ENCODE measurements at regions not wholly inside any gene's neighbourhood (a gene's known extent, or its start where the extent isn't known, plus 50 kb on each side); places are given as distances from the start of the nearest gene placed in this dataset.

DNA sequence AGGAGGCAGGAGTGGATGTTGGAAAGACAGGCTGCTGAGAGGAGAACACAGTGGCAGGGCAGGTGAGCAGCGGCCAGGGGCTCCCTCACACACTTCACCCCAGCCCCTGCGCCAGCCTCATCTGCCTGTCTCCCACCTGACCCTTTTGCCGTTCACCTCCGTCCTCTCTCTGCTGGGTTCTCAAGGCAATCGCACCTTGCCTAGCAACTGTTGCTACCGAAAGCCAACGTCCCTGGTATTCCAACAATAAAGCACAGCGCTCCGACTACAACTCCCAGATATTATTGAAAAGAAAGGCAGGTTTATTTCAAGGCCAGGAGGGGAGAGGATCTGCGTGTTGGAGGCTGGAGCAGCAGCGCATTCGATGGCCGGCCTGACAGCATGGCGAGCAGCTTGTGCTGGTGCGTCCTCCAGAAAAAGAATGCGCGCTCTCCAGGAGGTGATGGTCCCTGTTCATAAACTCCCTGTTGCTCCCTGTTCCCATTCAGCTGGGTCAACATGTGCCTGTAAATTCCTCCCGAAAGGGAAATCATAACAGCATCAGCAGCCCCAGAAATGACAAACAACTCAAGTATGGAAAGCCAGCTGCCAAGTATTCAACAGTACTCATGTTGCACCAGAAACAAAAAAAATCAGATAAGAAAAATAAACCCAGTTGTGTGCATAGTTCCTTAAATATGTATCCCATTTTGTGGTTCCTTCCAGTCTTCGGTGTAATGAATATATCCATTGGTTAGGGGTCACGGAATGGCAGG is 153.0 kb upstream of the DIO3 start:
- ATAC-seq = no peak
- H3K79me2 ChIP-seq (ENCODE audit: insufficient read depth, low read length) = no peaks in the 10 kb centered on the region
- no peak overlapping the region for H3K4me3 ChIP-seq (replicated peaks in 1 of 3; ENCODE audit: insufficient read depth in 1 of 3, low read depth in 2 of 3, low read length in 3 of 3)
- in situ Hi-C loops (cut with HindIII; ENCODE audit: extremely low pct_ligation_motif_present, low pct_unique_long_range_greater_than_20kb) = no loop called here
- no peak overlapping the region for H3K9ac ChIP-seq (ENCODE audit: insufficient read depth, low read depth, low read length)
- peaks cover 27% of the 10 kb centered on the region for H3K4me1 ChIP-seq (ENCODE audit: insufficient read depth, low read length)
- intact Hi-C loops (cut with micrococcal nuclease; ENCODE audit: unreplicated experiment) = no loop called here
- WGBS (ENCODE audit: low lambda C conversion rate) = 77% methylated on average over 19 of the region's 20 CpGs
- no TSS peak for BruUV-seq (replicated peaks)
- peaks cover 1 to 47% of the 10 kb centered on the region in 2 experiments; a peak in 4 of 5 replicates for H3K27me3 ChIP-seq (ENCODE audit: control insufficient read depth in 1 of 2, insufficient read depth in 2 of 2, low read length in 2 of 2)
- no peak for FAIRE-seq
- H3K4me2 ChIP-seq (ENCODE audit: low read depth, low read length) = no peak overlapping the region
- DNase-seq (ENCODE audit: low spot score) = no peak
- no peak overlapping the region for H3K27ac ChIP-seq (ENCODE audit: extremely low read length, insufficient read depth, low read length)
- POLR2A ChIA-PET = no interaction called here
- no peaks in the 10 kb centered on the region for H4K20me1 ChIP-seq (ENCODE audit: insufficient read depth, low read length)
- CTCF ChIA-PET (ENCODE audit: low intra/inter-chr PET ratio, low total read pairs) = no interaction called here
- no peaks in the 10 kb centered on the region for H3K9me3 ChIP-seq (ENCODE audit: low read length)
- H2AFZ ChIP-seq (ENCODE audit: low read length) = no peak overlapping the region
- no peaks in the 10 kb centered on the region for H3K36me3 ChIP-seq (replicated peaks in 1 of 2; ENCODE audit: control insufficient read depth in 1 of 2, insufficient read depth in 2 of 2, low read length in 2 of 2)
- TF ChIP-seq ZNF607 (CRISPR knock-in tag; IDR thresholded peaks at IDR 0.05; ENCODE audit: borderline replicate concordance) = no peak
- TF ChIP-seq, protein P1, sequence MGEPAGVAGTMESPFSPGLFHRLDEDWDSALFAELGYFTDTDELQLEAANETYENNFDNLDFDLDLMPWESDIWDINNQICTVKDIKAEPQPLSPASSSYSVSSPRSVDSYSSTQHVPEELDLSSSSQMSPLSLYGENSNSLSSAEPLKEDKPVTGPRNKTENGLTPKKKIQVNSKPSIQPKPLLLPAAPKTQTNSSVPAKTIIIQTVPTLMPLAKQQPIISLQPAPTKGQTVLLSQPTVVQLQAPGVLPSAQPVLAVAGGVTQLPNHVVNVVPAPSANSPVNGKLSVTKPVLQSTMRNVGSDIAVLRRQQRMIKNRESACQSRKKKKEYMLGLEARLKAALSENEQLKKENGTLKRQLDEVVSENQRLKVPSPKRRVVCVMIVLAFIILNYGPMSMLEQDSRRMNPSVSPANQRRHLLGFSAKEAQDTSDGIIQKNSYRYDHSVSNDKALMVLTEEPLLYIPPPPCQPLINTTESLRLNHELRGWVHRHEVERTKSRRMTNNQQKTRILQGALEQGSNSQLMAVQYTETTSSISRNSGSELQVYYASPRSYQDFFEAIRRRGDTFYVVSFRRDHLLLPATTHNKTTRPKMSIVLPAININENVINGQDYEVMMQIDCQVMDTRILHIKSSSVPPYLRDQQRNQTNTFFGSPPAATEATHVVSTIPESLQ (CRISPR knock-in tag; conservative IDR thresholded peaks at IDR 0.05) = no peak
- no peak for TF ChIP-seq KDM5A (IDR thresholded peaks at IDR 0.05; ENCODE audit: borderline replicate concordance, low read length)
- TF ChIP-seq, protein P2, sequence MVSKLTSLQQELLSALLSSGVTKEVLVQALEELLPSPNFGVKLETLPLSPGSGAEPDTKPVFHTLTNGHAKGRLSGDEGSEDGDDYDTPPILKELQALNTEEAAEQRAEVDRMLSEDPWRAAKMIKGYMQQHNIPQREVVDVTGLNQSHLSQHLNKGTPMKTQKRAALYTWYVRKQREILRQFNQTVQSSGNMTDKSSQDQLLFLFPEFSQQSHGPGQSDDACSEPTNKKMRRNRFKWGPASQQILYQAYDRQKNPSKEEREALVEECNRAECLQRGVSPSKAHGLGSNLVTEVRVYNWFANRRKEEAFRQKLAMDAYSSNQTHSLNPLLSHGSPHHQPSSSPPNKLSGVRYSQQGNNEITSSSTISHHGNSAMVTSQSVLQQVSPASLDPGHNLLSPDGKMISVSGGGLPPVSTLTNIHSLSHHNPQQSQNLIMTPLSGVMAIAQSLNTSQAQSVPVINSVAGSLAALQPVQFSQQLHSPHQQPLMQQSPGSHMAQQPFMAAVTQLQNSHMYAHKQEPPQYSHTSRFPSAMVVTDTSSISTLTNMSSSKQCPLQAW (CRISPR knock-in tag; IDR thresholded peaks at IDR 0.05) = no peak
- no peak for TF ChIP-seq ZNF558 (CRISPR knock-in tag; IDR thresholded peaks at IDR 0.05; ENCODE audit: borderline replicate concordance)
- no peak for TF ChIP-seq HOXA7 (CRISPR knock-in tag; IDR thresholded peaks at IDR 0.05)
- TF ChIP-seq ZNF891 (CRISPR knock-in tag; IDR thresholded peaks at IDR 0.05) = no peak
- TF ChIP-seq ZNF616 (CRISPR knock-in tag; IDR thresholded peaks at IDR 0.05; ENCODE audit: low read depth) = no peak
- TF ChIP-seq HIVEP1 (CRISPR knock-in tag; IDR thresholded peaks at IDR 0.05) = no peak
- TF ChIP-seq ISX (CRISPR knock-in tag; conservative IDR thresholded peaks at IDR 0.05) = no peak
- TF ChIP-seq SRSF9 (IDR thresholded peaks at IDR 0.05; ENCODE audit: borderline replicate concordance, insufficient read depth, low read depth, low read length, poor library complexity, severe bottlenecking) = no peak
- TF ChIP-seq ZNF446 (CRISPR knock-in tag; IDR thresholded peaks at IDR 0.05) = no peak
- TF ChIP-seq NCOA2 (CRISPR knock-in tag; IDR thresholded peaks at IDR 0.05) = no peak
